ENCODE measurements at regions not wholly inside any gene's neighbourhood (a gene's known extent, or its start where the extent isn't known, plus 50 kb on each side); places are given as distances from the start of the nearest gene placed in this dataset.
"Not testable (repeated sequence)": the region's sequence is repeated elsewhere in the genome, so short reads cannot be mapped to it uniquely, and the experiment has no call there.

- DNase-seq = no peak
These were observed 147.1 kb upstream of the RREB1 start for GRCh38 chr6:6960571-6961251.

DNA sequence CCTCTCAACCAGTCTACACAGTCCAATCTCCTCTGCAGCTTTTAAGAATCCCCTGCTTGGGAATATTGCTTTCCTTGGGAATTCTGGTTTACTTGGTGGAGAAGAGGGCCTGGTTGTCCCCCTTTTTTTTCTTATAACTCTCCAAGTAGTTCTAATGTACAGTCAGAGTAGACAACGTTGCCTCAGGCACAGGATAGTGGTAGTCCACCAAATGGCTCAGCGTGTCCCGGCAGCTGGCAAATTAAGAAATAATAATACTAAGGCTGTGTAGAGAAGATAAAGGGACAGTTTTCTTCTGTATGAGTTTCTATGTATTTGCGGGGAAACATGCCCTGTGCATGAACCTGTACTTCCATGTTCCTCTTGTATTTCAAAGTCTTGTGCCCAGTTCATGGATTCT, 145.7 kb upstream of the RREB1 start:
- DNase-seq = no peak

DNA sequence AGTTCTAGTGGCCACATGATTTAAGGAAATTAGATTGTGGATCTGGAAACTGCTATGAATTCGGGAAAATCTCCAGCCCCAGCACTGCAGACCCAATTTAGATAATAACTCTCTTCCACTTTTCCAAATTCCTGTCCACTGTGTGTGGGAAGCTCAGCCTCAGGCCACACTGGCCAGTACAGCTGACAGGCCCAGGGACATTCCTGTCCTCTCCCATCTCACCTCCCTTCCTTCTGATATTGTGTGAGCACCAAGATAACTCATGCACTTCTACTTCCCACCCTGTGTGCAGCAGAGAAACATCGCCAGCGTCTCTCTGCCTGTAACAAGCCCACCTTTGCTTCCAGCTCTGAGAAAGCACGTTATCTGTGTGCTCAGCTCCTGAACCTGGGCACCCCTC, 145.1 kb upstream of the RREB1 start:
- DNase-seq = no peak

- DNase-seq = not testable (repeated sequence)
These were observed 144.4 kb upstream of the RREB1 start for GRCh38 chr6:6963390-6963789.

GRCh38 chr6:6964675-6965074, 143.1 kb upstream of the RREB1 start:
- DNase-seq = no peak

- no peak for DNase-seq
These were observed 141.6 kb upstream of the RREB1 start for GRCh38 chr6:6966127-6966526.

DNA sequence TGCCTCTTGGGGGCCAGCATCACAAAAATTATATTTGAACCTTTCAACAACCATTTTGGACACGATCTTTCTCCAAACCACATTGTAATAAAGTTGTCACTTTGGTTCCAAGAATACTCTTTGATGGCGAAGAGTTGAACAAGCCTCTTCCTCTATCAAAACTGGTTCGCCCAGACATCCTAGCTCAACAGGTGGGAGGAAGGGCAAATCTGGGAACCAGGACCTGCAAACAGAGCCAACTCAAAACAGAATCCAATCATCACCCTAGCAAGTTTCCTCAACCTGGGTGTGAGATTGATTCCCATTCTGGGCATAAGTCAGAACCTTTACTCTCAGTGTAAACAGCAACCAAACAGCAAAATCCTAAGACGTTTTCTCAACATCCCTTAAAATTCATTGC, 141.2 kb upstream of the RREB1 start:
- no peak for DNase-seq

- DNase-seq = no peak
These were observed 139.4 kb upstream of the RREB1 start for GRCh38 chr6:6968357-6968730.

- no peak for DNase-seq
These were observed 138.8 kb upstream of the RREB1 start for GRCh38 chr6:6968731-6969552.

DNA sequence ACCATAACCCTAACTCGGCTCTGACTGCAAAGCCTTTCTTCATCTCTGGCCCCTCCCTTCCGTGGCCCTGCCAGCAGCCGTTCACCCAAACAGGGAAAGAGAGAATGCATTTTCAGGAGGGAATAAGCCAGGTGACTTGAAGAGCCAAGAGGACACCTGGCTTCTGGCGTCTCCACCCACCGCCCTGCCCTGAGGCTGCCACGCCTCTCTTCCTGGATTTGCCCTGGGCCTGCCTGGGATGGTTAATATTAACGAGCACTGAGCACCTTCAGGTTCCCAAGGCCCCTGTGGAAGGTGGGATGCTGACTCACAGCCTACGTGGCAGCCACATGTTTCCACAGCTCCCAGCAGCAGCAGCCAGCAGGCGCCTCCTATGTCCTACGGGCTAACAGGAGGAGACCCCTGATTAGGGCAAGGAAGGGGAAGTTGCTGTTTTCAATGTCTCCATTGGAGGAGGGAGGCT, 138.0 kb upstream of the RREB1 start:
- DNase-seq = no peak

- DNase-seq = no peak
These were observed 136.9 kb upstream of the RREB1 start for GRCh38 chr6:6970851-6971250.

DNA sequence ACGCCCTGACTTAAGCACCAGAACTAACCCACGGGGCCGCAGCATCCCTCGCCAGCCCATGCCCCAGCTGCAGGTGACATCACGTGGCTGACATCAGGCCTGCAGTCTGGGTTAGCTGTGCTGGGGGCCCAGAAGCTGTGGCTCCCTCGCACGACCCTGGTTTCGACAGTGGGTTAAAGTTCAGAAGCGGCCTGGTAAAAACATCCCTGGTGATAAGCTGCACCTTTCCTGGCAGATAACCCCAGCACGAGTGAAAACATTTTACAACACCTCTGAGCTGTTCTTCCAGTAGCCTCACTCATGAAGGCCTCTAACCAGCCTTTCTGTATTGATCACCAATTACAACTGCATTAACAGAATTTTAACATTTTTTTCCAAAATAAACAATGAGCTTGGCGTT, 136.4 kb upstream of the RREB1 start:
- DNase-seq = no peak

- DNase-seq = no peak
These were observed 135.3 kb upstream of the RREB1 start for GRCh38 chr6:6972456-6972855.

DNA sequence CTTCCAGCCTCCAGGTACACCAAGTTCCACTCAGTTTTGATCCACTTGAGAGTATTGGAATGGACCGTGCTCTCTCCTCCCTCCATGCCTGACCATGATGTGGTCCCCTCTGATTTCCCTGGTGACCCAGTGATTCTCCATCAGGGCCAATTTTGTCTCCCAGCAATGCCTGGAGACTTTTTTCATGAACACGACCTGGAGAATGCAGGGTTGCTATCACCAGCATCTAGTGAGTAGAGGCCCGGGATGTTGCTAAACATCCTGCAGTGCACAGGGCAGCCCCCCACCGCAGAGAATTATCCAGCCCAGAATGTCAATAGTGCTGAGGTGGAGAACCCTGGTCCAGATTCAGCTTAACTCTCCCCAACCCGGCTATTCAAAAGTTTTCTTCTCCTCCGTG, 134.0 kb upstream of the RREB1 start:
- DNase-seq = no peak

DNA sequence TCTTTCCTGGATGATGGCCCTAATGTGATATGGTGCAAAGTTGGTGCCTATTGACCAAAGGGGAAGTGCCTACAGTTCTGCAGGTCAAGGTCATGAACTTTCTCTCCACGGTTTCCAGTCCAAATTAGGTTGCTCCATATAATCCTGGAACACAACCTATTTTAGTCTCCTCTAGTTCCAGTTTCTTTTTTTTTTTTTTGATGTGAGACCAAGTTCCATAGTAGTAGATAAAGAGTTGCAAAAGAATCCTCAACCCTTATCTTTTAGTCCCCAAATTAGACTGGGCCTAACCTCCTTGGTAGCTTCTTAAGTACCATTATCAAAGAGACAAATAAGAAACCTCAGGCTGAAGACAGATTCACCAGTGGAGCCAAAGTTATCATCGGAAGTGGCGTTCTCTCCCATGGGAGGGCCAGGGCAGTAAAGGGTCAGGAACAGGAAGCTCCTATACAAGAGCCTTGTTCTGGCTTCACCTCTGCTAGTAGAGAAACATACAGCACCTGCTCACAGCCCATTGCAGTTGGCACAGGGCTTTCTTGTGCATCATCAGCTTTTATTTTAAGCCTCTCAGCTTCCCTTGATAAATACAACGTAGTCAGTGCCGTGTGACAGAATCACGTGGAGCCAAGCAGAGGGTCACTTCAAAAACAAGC, 132.2 kb upstream of the RREB1 start:
- no peak for DNase-seq

DNA sequence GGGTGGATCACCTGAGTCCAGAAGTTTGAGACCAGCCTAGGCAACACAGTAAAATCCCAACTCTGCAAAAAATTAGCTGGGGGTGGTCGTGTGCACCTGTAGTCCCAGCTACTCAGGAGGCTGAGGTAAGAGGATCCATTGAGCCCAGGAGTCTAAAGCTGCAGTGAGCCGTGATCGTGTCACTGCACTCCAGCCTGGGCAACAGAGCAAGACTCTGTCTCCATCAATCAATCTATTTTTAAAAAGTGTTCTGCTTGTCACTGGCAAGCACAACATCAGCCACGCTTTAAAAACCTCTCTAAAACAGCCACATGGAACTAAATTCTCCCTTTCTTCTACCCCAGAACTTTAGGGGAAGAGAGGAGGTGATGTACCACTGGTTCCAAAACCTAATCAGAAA, 131.6 kb upstream of the RREB1 start:
- no peak for DNase-seq

DNA sequence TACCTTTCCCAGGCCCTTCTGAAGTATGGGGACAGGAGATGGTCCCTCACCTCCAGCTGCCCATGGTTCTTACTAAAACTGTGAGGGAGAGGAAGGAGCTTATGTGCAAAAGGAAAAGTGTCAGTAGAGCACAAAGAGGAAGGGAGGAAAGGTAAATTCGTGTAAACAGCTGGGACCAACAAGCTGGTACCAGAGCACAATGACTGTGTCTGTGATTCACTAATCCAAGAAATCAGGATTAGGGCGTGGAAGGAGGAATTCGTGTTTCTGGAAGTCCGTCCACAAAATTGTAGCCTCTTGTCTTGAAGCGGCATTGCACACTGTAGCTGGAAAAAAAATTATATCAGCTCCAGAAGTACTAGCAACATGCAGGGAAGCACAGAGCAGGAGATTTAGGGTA, 129.0 kb upstream of the RREB1 start:
- DNase-seq = no peak

DNA sequence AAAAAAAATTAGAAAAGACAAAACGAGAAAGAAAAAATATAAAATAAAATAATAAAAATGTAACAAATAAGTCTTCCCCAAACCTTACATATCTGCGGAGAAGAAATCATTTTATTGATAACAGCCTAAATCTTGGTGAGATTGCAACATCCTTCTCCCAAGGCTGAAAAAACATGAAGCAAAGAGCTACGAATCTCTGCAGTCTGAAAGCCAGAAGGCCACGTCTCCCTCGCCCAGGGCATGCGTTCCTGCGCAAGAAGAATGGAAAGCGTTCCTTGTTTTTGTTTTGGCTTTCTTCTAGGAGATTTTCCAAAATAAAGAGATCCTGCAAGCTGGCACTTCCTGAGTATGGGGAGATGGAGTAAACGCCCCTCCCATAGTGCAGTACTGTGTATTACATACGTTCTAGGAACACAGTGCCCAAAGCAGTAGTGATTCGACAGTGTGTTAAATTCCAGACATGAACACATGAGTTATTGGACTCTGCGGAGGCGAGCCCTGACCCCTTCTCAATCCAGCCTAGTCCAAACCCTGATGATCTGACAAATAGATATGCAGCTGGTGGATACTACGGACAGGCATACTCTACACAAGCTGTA, 126.7 kb upstream of the RREB1 start:
- DNase-seq = no peak

- DNase-seq = no peak
These were observed 126.0 kb upstream of the RREB1 start for GRCh38 chr6:6981681-6982322.

DNA sequence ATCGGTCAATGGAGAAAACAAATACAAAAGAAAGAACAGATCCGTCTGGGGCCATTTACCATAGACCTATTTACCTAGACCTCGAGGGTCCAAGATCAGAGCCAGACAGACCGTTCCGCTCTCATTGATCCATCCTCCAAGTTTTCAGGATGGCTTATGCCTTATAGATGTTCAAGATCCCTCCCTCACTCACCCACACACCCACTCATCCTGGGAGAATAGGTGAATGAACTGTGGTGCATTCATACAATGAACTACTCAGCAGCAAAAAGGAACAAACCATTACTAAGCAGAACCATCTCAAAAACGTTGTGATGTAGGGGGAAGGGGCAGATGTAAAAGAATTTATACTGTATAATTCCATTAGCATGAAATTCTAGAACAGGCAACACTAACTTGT, 125.1 kb upstream of the RREB1 start:
- DNase-seq = no peak

GRCh38 chr6:6984585-6985366, 123.0 kb upstream of the RREB1 start:
- no peak for DNase-seq

- no peak for DNase-seq
These were observed 121.4 kb upstream of the RREB1 start for GRCh38 chr6:6986344-6986743.

All from CD4-positive, alpha-beta T cell treated with Interleukin-15 for 1 hour (primary cell).